Pons (tissue), 1 donor: ENCODE measurements at regions not wholly inside any gene's neighbourhood (a gene's known extent, or its start where the extent isn't known, plus 50 kb on each side); places are given as distances from the start of the nearest gene placed in this dataset.

Experiments
- DNase-seq: peaks from one replicate; pipeline ENCODE4 v3.0.0-alpha.2; 2016; ENCODE audit warnings: low spot score

- no peak for DNase-seq
Measured at GRCh38 chr15:87357637-87358313, 898.8 kb downstream of the NTRK3 start.

- no peak for DNase-seq
Measured at GRCh38 chr15:87355946-87356345, 900.6 kb downstream of the NTRK3 start.

- no peak for DNase-seq
Measured at GRCh38 chr15:87354661-87355410, 901.7 kb downstream of the NTRK3 start.

- no peak for DNase-seq
Measured at GRCh38 chr15:87349181-87349580, 907.4 kb downstream of the NTRK3 start.

DNA sequence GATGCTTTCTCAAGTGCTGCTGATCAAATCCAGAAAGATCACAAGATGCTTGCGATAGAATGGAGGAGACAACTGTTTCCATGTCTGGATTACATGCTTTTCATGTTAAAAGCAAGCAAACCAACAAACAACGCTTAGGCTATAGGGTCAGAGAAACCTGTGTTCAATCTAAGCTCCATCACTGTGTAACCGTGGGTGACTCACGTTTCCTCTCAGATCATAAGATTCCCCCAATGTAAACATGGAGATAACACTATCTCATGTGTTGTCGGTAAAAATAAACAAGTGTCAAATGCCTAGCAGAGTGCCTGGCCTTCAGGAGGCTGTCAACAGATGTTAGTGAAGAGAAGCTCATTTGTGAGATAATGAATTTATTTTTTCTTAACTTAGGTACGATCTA is 907.8 kb downstream of the NTRK3 start:
- DNase-seq: no peak

DNA sequence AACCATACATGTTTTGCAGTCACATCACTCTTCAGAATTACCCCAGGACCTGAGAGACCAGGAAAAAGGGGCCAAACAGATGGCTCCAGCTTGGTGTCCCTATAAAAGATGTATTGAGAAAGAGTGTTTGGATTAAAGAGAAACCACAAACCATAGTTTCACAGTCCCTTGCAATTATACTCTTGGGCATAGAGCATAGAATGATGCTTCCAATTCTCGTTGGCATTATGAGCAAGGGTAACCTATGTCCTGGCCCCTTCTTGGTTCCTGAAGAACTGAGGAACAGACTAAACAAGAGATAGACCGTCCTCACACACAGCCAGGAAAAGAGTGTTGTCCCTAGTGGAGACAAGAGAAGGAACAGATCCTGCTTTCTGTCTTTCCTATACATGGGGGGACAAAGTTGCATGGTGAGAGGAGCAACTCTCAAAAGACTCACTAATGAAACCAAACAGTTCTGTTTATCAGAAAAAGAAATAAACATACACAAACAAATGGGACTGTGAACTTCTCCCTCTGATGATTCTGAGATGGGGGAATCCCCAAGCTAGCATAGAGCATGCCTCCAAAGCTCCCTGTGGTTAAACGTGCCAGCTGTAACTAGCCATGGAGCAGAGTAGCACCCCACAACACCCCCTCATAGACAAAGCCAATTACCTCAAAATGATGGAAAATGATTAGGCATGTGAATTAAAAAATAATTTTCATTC is 908.6 kb downstream of the NTRK3 start:
- no peak for DNase-seq

DNA sequence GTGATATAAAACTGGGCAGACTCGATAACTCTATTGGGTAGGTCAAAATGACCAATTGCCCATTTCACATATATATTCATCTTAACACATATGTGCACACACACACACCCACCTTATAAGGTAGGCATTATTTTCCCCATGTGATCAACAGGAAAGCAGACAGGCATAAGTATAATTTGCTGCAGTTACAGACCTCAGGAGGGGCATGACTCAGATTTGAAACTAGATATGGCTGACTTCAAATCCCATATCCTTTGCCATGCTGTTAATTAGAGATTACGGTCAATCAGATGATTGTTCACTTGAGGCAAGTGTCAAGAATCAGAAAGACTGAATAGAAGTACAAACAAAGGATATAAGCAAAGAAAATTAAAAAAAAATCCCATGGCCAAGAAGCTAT is 910.6 kb downstream of the NTRK3 start:
- DNase-seq: no peak

DNA sequence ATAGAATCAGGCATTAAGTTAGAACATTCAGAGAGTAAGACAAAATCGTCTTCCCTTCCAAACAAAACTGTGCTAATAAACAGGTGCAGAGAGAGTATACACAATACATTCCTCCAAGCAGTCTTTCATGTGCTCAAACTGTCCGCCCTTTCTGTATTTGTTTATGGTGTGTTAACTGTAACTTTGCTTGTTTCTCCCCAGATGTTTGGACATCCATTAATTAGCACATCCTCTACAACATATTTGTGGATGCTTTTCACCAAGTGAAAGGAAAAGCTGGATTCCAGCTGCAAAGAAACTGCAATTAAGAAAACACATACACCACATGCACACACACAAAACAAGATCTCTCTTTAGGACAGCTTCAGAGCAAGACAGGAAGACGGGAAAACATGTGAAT is 912.6 kb downstream of the NTRK3 start:
- DNase-seq: no peak

DNA sequence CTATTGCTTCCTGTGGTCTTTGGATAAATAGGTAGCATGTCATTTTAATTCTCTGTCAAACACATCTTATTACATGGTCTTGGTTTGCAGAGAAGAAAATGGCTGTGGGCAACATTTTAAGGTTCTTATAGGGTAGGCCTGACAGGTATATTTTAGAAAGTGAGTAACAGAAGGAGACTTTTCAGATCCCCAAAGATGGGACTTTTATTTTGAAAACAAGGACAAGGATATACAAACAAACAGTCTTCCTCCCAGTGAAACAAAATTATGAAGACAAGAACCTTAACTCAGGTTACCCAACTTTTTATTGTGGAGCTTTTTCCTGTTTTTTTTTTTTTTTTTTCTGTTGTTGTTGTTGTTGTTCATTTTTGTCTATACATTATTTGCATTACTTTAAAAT is 916.2 kb downstream of the NTRK3 start:
- DNase-seq: no peak

GRCh38 chr15:87326269-87326668 is 930.3 kb downstream of the NTRK3 start:
- no peak for DNase-seq

DNA sequence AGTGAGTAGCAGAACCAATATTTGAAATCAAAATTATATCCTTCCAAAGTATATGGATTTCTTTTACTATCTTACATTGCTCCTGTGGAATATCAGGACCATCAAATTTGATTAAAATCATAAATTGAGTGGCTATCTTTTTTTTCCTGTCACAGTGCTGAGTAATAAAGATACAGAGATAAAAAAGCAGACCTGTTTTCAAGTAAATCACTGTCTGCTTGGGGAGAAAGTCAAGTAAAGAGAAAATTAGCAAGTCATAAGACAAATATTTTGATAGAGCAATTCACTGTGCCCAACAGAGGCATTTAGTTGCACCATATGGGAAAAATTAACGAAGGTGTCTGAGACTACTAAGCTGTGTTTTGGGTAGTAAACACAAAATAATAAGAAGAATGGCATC is 933.7 kb downstream of the NTRK3 start:
- DNase-seq: no peak

DNA sequence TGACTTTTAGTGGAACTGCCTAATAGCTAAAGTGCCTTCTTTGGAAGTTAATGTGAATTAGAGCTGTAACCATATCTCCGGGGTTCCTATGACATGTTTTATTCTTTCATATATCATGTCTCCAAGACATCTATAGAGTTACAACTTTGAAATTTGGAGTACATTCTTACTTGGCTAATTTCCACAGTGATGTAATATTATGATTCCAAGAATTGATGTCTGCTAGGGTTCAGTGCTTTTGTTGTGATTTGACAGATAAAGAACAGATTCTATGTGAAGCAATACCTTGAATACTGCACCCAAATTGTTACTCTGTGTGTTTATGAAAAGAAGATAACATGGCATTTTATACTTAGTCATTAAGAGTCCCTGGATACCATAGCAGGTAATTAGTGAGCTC is 934.3 kb downstream of the NTRK3 start:
- DNase-seq: no peak

- no peak for DNase-seq
Measured at GRCh38 chr15:87317900-87318299, 938.6 kb downstream of the NTRK3 start.

- DNase-seq: no peak
Measured at GRCh38 chr15:87312221-87312620, 944.3 kb downstream of the NTRK3 start.

GRCh38 chr15:87300146-87300545 is 956.4 kb downstream of the NTRK3 start:
- no peak for DNase-seq

- no peak for DNase-seq
Measured at GRCh38 chr15:87294854-87295253, 961.7 kb downstream of the NTRK3 start.

DNA sequence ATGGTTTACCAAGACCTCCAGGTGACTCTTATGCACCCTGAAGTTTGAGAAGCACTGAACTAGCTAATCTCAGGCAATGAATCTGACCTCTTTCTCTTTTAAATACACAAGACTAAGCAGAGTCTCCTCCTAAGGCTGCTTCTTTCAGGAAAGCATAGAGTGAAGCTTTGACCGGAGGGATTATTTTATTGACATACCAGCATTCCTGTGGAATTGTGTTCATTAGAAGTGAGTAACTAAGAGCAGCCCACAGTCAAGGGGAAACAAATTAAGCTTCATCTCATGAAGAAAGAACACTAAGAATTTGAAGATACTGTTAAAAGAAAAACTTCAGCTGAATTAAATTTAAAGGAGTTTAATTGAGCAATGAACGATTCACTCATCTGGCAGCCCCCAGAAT is 963.5 kb downstream of the NTRK3 start:
- no peak for DNase-seq

DNA sequence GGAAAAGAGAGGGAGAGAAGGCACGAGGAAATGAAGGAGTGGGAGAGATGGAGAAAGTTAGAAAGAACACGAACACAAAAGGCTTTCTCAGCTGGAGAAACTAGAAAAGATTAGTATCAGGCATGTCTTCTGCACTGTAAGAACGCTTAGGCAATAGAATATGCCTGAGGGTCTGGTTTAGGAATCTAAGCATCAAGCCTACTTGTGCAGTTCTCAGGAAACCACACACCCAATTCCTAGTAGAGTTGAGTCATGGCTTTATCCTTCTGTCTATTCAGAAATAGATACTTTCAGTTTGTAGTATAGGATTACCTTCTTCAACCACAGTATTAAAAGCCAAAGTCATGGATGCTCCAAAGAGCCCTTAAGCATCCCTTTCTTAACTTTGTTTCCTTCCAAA is 969.4 kb downstream of the NTRK3 start:
- no peak for DNase-seq

GRCh38 chr15:87269566-87269965 is 987.0 kb downstream of the NTRK3 start:
- no peak for DNase-seq

- no peak for DNase-seq
Measured at GRCh38 chr15:87268675-87269074, 987.9 kb downstream of the NTRK3 start.

GRCh38 chr15:87267798-87268197 is 988.7 kb downstream of the NTRK3 start:
- DNase-seq: no peak

- DNase-seq: no peak
Measured at GRCh38 chr15:87263871-87264270, 992.7 kb downstream of the NTRK3 start.

- DNase-seq: no peak
Measured at GRCh38 chr15:87263296-87263695, 993.2 kb downstream of the NTRK3 start.
